SKM-1 treated with dmso at 0.1 percent for 144 hours (cell line): ENCODE measurements at regions not wholly inside any gene's neighbourhood (a gene's known extent, or its start where the extent isn't known, plus 50 kb on each side); places are given as distances from the start of the nearest gene placed in this dataset.

Experiments
- DNase-seq: peaks from one replicate; lab custom pipeline; 2025; ENCODE audit not compliant: unreplicated experiment; lab: John Stamatoyannopoulos, UW

DNA sequence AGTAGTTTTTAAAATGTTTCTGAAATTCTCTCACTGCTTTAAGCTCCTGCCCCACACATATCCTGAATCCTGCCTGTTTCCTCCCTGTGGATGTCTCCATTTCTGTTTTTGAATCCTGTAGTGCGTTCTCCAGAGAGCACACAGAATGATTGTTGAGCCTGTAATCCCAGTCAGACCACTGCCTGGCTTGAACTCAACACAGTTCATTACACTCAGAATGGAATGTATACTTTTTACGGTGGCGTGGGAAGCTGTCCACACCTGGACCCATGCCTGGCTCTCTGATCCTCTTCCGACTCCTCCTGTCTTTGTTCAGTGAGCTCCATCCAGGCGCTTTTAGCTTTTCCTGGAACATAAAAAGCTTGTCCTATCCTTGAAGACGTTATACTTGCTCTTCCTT, 1217.0 kb upstream of the PRKX start:
- no peak for DNase-seq

DNA sequence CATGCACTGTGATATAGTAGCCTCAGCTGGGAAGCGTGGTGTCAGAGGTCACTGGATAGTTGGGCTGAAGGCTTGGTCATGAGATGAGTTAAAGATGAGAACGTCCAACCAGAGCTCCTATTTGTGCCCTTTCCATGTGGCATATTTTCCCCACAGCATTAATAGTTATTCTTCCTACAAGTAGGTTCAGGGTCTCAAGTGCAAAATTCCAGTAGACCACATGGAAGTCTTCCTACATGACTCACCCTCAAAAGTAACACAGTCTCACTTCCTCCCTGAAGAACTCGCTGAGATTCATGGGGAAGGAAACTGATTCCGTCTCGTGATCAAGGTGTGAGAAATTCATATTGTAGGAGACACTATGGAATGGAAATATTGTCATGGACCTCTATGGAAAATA, 1212.5 kb upstream of the PRKX start:
- DNase-seq = no peak

DNA sequence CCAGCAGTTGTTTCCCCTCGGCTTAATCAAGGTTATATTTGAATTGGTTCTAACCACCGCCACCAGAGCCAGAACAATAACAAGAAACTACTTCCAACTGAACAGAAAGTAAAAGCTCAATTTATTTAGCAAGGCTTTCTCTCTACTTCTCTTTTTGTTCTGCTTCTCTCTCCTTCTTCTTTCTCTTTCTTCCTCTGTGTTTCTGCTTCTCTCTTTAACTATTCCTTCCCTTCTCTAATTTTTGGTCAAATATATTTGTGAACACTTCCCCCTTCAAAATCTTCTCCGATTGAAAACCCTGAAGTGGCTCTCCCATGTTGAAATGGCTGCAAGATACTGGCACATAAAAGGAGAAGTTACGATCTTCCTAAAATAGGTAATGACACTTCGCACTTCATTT, 1195.9 kb upstream of the PRKX start:
- DNase-seq = peak; percentile 66

DNA sequence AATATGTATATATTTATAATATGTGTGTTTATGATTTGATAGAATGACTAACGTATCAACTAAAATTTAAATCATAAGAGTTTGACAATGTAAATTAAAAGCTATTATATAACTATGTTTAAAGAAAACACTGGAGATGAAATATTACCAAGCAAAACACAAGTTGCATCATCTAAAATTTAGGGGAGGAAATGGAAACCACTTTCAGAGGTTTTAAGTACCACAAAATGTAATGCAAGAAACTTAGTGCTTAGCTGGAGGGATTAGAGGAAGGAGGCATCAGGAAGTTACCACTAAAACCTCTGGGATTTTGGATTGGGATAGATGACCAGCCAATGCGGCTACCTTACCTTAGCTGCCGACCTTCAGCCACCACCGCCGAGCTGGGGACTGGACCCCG, 1192.1 kb upstream of the PRKX start:
- peak; percentile 20 for DNase-seq

DNA sequence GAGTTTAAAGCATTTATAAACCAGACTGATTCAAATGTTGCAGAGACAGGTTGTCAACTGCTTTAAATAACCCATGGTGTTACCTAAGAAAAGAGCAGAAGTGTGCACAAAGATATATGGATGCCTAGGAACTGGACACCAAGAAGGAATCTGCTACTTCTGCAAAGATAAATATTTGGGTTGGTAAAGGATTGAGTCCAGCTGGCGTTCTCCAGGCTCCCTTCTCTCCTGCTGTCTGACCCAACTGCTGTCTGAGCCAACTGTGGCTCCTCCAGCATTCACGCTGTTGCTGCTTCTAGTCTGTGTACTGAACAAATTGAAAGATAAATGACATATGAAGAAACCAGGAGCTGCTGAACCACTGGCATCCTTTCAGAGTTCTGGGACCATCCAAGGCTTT, 1167.8 kb upstream of the PRKX start:
- no peak for DNase-seq

DNA sequence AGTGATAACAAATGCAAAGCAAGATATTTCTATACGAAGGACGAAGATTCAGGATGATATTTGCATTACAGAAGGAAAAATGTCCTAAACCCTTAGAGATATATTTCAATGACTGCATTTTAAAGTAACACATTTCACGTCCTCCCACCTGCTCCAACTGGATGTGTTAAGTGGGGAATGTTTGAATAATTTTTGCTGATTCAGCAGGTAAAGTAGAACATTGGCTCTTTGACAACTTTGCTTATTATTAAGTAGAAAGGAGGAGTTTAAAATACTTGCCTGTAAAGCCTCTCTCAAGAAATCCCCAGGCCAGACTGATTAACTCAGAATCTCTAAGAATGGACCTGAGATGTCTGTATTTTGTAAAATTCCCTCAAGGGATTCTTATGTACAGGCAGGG, 1165.2 kb upstream of the PRKX start:
- DNase-seq = no peak

DNA sequence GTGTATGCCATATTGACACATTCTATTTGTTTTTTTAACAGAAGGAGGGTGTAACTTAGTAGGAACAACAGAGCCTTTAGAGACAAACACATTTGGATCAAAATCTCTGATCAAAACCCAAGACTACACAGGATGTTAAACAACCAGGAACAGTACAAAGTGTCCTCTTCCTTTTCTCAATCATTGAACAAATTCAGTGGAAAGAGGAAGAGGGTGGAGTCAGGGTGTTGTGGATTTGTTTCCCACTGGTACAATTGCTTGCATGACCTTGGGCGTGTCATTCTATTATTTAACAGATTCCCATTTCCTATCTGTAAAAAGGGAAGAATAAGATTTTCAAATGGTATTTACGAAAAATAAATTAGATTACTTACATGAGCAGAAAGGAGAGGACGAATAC, 1162.8 kb upstream of the PRKX start:
- no peak for DNase-seq

DNA sequence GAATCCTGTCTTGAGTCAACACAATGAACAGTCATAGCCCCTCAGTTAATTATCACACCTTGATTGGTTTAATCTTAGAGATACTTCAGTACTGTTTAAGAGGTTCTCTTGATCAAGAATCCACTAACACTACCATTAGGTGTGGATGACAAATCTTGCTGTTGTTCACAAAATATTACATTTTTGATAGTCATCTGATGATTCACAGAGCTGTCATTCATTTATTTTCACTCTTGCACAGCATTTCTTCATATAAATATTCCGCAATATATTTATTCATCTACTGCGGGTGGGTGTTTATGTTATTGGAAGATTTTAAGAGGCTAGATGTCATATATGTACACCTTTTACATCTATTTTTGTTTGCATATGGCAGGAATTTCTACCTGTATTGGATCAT, 1138.1 kb upstream of the PRKX start:
- no peak for DNase-seq

DNA sequence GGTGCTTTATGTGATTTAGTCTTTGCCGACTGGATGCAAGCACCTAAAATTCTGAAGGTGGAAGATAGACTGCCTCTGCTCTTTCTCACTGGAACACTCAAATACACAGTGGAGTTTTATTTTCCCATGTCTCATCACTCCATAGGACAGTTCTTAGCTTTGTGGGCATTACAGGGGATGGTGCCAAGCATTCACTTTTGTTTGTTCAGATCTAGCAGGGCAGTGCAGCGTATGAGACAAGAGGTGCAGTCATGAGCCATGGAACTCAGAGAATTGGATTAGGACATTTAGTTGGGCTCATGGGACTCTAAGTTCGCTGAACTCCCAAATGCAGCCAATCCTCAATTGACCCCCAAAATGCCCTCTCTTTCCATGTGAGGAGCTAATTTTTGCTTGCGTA, 1136.9 kb upstream of the PRKX start:
- no peak for DNase-seq

DNA sequence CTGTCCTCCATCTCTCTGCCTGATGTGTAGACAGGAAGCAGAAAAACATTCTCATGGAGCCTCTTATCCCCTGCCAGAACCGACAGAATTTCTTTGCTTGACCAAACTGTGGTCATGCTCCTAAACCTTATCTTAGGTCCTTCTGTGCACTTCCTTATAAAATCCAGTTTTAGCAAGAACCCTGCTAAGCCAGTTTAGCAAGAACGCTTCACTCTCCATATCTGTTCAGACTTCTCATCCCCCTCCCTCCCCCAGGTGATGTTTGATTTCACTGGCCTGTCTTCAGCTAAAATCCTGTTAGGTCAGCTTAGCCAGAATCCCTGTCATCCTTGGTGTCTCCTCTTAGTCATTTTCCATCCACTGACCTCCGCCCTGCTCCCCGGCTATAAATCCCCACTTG, 1130.9 kb upstream of the PRKX start:
- DNase-seq = no peak

DNA sequence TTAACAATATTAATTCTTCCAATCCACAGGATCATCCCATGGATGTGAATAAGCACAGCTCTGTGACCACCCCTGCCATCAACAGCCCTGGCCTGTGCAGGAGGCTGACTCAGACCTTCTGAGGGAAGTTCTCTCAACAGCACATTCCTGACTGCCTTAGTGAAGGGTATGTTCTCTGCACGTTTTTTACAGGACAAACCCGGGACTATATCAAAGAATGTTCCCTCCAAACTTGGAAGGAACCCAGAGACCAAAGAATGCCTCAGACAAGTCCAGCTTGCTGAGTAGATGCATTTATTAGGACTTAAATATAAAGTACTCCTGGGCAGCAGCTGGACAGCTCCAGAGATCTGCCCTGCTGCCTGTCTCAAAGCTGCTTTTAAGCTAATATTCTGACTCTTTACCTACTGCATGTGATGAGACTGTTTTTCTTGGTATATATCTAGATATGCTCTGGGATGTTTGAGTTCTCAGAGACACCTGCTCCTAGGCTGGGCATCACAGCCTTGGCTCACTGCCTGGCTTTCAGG, 1127.8 kb upstream of the PRKX start:
- no peak for DNase-seq

DNA sequence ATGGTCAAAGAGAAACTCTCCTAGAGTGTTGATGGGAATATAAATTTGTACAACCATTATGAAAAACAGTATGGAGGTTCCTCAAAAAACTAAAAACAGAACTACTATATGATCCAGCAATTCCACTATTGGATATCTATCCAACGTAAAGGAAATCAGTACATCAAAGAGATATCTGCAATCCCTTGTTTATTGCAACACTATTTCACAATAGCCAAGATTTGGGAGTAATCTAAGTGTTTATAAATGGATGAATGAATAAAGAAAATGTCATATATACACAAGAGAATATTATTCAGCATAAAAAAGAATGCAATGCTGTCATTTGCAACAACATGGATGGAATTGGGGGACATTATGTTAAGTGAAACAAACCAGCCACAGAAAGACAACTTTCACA, 1118.1 kb upstream of the PRKX start:
- DNase-seq = no peak

DNA sequence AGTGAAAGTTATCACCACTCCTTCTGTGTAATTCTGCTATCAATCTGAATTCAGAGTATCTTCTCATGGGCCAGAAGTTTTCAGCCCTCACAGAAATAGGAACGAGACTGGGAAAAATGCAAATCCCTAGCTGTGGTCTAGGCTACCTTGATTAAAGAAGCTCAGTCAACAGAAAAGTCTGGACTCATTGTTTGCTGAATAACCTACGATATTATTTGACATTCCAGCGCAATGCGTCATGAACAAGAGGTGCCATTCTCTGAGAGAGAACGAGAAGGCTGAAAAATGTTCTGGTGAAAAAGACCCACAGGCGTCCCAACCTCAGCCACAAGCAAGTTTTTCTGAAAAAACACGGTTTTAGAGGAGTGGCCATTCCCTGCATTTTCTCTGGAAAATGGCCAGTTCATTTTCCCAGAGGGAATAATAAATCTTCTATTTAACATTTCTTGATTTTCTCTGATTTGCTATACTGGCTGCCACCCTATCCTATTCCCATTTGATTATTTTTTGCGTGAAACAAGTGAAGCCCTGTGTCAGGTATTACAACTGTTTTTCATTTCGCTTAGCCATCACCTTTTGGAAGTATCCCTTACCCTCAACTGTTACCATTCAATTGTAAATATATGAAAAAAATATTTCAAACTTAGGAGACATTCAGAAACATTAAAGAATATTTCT, 1117.6 kb upstream of the PRKX start:
- DNase-seq = no peak

DNA sequence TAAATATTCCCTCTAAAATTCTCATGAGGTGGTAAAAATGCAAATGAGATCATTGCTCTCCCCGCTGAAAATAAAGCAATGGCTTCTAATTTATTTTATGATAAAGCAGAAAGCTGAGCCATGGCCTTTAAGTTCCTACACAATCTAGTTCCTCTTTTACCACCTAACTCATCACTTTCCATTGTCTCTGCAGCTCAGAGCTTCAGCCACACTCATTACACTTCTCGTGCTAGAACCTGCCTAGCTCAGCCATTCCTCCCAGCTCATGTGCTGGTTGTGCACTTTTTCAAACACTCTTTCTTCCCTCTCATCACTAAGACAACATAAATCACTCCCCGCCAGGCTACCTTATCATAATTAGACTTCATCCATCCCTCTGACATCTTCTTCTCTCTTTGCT, 1112.1 kb upstream of the PRKX start:
- no peak for DNase-seq

DNA sequence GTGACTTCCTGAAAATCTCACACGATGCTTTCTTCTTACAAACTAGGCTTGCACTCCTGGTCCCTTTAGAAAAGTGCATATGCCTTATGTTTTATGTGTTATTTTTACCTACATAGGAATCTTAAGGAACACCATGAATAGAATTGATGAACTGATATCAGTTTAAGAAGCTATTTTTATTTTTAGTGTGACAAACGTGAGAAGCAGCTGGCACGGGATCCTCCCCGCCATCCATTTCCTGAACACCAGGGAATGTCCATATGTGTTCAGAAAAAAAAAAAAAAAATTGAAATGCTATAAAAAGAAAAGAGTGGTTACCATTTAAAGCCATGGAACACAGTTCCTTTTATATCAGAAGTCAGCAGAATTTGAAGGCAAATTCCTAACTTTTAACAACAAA, 1096.1 kb upstream of the PRKX start:
- no peak for DNase-seq

DNA sequence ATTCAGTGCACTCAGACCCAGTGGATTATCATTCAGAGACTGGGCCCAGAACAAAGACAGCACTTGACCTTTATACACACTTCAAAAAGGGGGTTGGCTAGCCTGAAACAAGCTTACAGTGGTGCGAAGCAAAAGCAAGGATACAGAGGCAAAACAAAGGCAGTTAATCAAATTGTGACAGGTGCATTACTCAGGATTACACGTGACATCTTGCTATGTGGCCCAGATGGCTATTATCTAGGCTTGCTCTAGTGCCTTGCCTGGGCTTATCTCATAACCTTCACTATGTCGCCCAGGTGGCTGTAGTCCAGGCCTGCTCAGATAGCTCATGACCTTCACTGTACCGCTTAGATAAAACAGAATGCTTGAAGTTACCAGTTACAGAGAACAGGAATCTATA, 1092.1 kb upstream of the PRKX start:
- no peak for DNase-seq

DNA sequence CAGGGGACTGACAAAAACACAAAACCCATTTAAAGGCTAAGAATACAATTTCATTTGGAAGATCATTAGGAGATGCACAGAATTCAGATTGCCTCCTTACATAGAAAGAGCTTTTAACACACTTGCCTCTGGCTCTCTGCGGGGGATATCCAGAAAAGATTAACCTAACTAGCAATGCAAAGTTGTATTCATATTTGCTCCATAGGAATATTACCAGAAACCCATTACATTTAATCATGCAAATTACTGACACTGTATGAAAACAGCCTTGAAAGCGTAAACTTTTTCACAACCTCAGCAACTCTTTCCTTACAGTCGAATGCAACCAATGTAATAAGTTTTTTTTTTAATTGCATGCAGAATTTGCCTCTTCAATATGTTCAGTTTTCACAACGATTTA, 1087.3 kb upstream of the PRKX start:
- no peak for DNase-seq

DNA sequence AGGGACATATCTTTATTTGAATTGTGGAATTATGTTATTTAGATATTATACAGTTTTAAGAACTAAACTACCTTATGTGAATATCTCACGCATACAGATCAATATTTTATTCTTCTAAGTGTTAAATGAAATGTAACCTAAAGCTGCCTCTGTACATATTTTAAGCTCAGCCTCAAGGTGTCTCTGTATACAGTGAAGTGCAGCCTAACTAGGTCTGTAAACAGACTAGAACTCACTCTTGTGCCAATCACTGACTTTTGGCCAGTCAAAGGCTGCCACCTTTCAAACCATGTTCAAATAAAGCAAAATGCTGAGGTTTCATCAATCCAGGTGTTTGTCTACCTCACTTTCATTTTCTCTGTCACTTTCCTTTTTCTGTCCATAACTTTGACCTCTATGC, 1074.5 kb upstream of the PRKX start:
- DNase-seq = no peak

DNA sequence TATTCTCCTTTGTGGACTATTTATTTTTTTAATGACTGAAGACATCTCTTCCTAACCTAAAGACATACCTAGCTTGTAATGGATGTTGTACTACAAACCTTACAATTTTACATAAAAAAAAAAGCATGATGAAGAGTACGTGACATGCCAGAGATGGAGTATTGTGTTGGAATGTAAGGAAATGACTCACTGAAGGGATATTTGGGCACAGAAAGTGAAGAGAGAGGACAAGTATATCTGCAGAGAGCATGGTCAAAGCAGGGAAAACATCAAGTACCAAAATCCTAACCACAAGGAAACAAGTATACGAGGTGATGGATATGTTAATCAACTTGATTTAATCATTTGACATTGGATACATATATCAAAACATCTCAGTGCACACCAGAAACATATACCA, 1051.4 kb upstream of the PRKX start:
- DNase-seq = no peak

DNA sequence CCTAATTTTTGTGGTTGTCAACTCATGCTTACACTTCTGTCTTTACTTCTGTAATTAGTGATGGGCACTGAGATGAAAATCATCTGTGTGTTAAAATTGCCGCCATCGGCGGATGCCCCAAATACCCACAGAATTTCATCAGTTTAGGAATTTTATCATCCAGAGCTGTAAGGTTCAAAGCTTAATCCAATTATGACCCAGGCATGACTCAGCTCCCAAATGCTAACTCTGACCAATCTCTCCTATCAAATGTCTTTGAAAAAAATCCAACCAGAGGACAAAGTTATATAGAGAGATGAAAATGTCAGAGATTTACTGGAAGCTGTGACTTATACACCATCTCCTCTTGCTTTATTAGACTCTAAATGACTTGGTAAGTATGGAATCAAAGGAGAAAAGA, 1048.7 kb upstream of the PRKX start:
- DNase-seq = no peak

DNA sequence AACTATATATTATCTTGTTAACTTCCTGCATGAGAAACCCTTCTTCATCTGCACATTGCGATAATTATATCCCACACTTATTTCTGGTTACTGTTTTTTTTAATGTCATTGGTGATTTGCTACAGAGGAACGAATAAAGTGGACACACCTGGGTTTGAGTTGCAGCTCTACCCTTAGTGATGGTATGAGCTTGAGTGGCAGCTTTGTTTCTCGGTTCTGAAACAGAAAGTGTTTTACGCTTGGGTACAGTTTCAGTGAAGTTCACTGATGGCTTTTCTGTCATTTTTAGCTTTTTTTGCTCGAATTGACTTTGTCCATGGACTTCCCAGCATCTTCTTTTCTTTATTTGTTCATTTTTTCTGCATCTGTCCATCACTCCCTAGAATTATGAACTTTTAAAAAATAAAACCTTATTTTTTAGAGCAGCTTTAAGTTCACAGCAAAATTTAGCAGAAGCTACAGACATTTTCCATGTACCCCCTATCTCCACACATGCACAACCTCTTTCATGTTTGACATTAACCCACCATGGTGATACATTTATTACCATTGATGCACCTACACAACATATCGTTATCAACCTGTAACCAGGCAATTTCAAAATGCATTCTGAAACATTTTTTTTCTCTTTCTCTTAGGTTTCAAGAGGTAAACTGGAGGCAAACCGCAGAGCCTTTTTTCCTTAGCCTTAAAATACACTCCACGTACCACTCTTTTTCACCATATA, 1041.6 kb upstream of the PRKX start:
- DNase-seq = no peak

DNA sequence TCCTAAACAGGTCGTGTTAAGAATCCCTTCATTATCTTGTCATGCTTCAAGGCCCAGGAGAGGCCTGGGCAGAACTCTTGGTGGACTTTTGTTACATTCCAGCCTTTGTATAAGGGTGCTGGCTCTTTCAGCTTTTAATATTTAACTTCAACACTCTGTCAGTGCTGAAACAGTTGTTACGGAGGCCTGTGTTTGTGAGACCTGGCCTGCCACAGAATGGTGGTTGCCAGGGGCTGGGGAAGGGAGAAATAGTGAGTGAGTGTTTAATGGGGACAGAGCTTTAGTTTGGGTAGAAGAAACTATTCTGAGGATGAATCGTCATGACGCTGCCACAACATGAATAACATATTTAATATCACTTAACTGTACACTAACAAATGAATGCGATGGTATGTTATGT, 1027.6 kb upstream of the PRKX start:
- DNase-seq = no peak

DNA sequence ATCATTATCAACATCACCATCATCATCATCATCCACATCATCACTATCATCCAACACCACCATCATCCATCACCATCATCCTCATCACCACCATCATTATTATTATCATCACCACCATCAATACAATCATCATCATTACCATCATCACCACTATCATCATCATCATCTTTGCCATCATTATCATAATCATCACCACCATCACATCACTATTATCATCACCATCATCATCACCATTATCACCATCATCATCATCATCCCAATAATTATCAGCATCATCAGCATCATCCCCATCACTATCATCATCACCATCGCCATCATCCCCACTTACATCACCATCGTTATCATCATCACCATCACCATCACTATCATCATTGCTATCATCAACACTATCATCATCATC, 1021.9 kb upstream of the PRKX start:
- no peak for DNase-seq
